ENCODE measurements at regions not wholly inside any gene's neighbourhood (a gene's known extent, or its start where the extent isn't known, plus 50 kb on each side); places are given as distances from the start of the nearest gene placed in this dataset.

GRCh38 chr4:156029691-156030090, 76.0 kb upstream of the CTSO start:
- Histone ChIP-seq H3K14ac (replicated peaks; ENCODE audit: low read depth, low read length) (no peak overlapping the region), H4K8ac (ENCODE audit: low read depth in 2 of 2, low read length in 2 of 2) (no peak overlapping the region), H3K36me3 (ENCODE audit: control insufficient read depth, insufficient read depth, low read length) (no peaks in the 10 kb centered on the region), H2BK15ac (ENCODE audit: low read depth, low read length) (no peak overlapping the region), H3K9ac (ENCODE audit: low read depth, low read length) (no peak overlapping the region), H3K4ac (ENCODE audit: low read depth, low read length) (no peak overlapping the region), H2BK120ac (ENCODE audit: low read depth, low read length) (no peak overlapping the region), H3K4me3 (ENCODE audit: insufficient read depth, low read depth, low read length) (no peak overlapping the region), H2AFZ (replicated peaks; ENCODE audit: low read length, poor library complexity) (no peak overlapping the region), H3K79me1 (ENCODE audit: low read depth in 1 of 2, low read length in 2 of 2) (no peaks in the 10 kb centered on the region), H3K9me1 (ENCODE audit: insufficient read depth, low read length) (no peaks in the 10 kb centered on the region), H2BK20ac (ENCODE audit: low read depth, low read length) (no peak overlapping the region), H2AK5ac (ENCODE audit: low read depth, low read length) (no peak overlapping the region), H4K5ac (ENCODE audit: low read depth, low read length) (no peak overlapping the region), H2AK9ac (replicated peaks; ENCODE audit: low read depth, low read length, poor library complexity) (no peak overlapping the region), H3K18ac (ENCODE audit: low read depth, low read length) (no peak overlapping the region), H3K9me3 (ENCODE audit: control insufficient read depth, insufficient read depth, low read length) (no peaks in the 10 kb centered on the region), H4K20me1 (ENCODE audit: insufficient read depth, low read length) (no peaks in the 10 kb centered on the region), H3K27ac (ENCODE audit: insufficient read depth, low read length) (no peak overlapping the region), H3K27me3 (ENCODE audit: control insufficient read depth, insufficient read depth, low read length) (no peaks in the 10 kb centered on the region), H4K91ac (ENCODE audit: insufficient read depth, low read depth, low read length) (no peak overlapping the region), H2BK5ac (ENCODE audit: low read depth, low read length, poor library complexity, severe bottlenecking) (no peak overlapping the region), H3K56ac (ENCODE audit: extremely low read depth, insufficient read depth, low read length) (no peak overlapping the region), H3K4me1 (ENCODE audit: control insufficient read depth, insufficient read depth, low read length) (no peaks in the 10 kb centered on the region), H3K23ac (ENCODE audit: low read depth, low read length) (no peak overlapping the region), H3K4me2 (ENCODE audit: low read depth, low read length) (no peak overlapping the region)
- in situ Hi-C loops (cut with MboI; ENCODE audit: low sequenced_read_pairs) (no loop called here), dilution Hi-C loops (cut with HindIII; ENCODE audit: low sequenced_read_pairs, unreplicated experiment) (no loop called here), intact Hi-C loops (cut with micrococcal nuclease) (no loop called here)
- ChIA-PET POLR2A (ENCODE audit: unreplicated experiment) (no interaction called here), CTCF (no interaction called here)
- ATAC-seq (ENCODE audit: low read depth), result no peak
- TF ChIP-seq MAZ (IDR thresholded peaks at IDR 0.05; ENCODE audit: borderline replicate concordance, low read depth, low read length) (no peak), MAFK (IDR thresholded peaks at IDR 0.05; ENCODE audit: low read depth, low read length) (no peak), NFE2L2 (IDR thresholded peaks at IDR 0.05; ENCODE audit: low read depth, low read length) (no peak), CEBPB (IDR thresholded peaks at IDR 0.05; ENCODE audit: low read depth, low read length) (no peak), BHLHE40 (IDR thresholded peaks at IDR 0.05; ENCODE audit: low read depth, low read length) (no peak), USF2 (IDR thresholded peaks at IDR 0.05; ENCODE audit: low read depth, low read length) (no peak), CHD1 (IDR thresholded peaks at IDR 0.05; ENCODE audit: low read depth, low read length) (no peak), SMC3 (IDR thresholded peaks at IDR 0.05; ENCODE audit: low read depth, low read length) (no peak), RFX5 (IDR thresholded peaks at IDR 0.05; ENCODE audit: low read depth, low read length) (no peak), CTCF (conservative IDR thresholded peaks at IDR 0.05; ENCODE audit: low read depth, low read length) (no peak), RCOR1 (IDR thresholded peaks at IDR 0.05; ENCODE audit: insufficient replicate concordance, low read length) (no peak), FOS (IDR thresholded peaks at IDR 0.05; ENCODE audit: low read depth, low read length) (no peak), ELK1 (IDR thresholded peaks at IDR 0.05; ENCODE audit: borderline replicate concordance, low read depth, low read length) (no peak)
- WGBS, 2 experiments (ENCODE audit: extremely low coverage in 2 of 2, insufficient read length in 1 of 2), result 100% methylated on average over 1 of the region's 1 CpG; no CpG with 5 or more reads in 1 of the 2 experiments
- no TSS peak for BruUV-seq (replicated peaks)
- no peak for DNase-seq
